ENCODE measurements at regions not wholly inside any gene's neighbourhood (a gene's known extent, or its start where the extent isn't known, plus 50 kb on each side); places are given as distances from the start of the nearest gene placed in this dataset.

DNA sequence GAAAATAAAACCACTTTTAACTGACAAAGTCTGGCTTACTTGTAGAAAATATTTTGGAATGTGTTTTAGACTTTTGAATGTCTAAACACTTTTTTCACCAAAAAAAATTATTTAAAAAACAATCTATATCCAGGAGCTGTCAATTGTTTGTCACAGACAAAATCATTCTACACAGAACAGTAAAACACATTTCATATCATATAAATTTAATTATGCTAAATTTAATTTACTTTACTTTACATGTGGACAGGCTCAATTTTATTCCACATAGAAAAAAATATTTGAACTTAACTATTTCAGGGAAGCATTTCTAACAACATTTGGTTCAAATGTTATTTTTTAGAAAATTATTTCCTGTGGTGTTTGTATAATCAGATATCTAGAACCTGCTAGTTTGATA lies 1417.0 kb downstream of the ZPLD1 start:
- TF ChIP-seq, protein P1, sequence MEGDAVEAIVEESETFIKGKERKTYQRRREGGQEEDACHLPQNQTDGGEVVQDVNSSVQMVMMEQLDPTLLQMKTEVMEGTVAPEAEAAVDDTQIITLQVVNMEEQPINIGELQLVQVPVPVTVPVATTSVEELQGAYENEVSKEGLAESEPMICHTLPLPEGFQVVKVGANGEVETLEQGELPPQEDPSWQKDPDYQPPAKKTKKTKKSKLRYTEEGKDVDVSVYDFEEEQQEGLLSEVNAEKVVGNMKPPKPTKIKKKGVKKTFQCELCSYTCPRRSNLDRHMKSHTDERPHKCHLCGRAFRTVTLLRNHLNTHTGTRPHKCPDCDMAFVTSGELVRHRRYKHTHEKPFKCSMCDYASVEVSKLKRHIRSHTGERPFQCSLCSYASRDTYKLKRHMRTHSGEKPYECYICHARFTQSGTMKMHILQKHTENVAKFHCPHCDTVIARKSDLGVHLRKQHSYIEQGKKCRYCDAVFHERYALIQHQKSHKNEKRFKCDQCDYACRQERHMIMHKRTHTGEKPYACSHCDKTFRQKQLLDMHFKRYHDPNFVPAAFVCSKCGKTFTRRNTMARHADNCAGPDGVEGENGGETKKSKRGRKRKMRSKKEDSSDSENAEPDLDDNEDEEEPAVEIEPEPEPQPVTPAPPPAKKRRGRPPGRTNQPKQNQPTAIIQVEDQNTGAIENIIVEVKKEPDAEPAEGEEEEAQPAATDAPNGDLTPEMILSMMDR (IDR thresholded peaks at IDR 0.05; ENCODE audit: low read length): no peak
- TF ChIP-seq EZH2phosphoT487 (IDR thresholded peaks at IDR 0.05; ENCODE audit: low read length) (no peak), EZH2 (optimal IDR thresholded peaks at IDR 0.05; ENCODE audit: low read depth, low read length) (no peak)

Data from MM.1S (cell line).